NK-92 (cell line): ENCODE measurements at regions not wholly inside any gene's neighbourhood (a gene's known extent, or its start where the extent isn't known, plus 50 kb on each side); places are given as distances from the start of the nearest gene placed in this dataset.
"Not testable (repeated sequence)": the region's sequence is repeated elsewhere in the genome, so short reads cannot be mapped to it uniquely, and the experiment has no call there.

Source experiments
- DNase-seq: peaks from one replicate; lab custom pipeline; 2025; ENCODE audit not compliant: unreplicated experiment; lab: John Stamatoyannopoulos, UW

- DNase-seq, result no peak
Measured at GRCh38 chr10:52477305-52477704, 163.2 kb downstream of the DKK1 start.

GRCh38 chr10:52479567-52479966 is 165.5 kb downstream of the DKK1 start:
- no peak for DNase-seq

DNA sequence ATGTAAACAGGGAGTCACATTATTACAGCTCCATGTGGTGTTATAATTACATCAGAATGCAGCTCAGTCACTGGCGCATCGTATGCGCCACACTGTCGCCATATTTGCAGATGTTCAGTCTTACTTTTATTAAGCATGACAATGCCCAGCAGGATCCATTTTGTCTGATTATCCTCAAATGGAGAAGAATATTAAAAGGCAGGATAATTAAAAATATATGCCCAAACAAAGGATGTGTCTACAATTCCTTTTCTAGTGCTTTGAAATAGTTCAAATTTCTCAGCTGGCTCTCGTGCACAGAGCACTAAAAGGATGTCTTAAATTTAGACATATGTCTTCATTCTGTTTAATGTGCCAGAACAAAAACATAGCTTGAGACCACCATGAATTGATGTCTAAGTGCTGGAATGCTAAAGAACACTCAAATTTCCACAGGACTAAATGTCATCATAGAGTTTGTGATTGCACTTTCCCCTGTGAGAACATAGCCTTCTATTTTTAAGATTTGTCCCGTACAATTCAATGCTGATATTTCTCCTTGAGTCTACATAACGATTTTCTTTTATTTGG is 168.0 kb downstream of the DKK1 start:
- DNase-seq, result no peak

GRCh38 chr10:52483587-52483986 is 169.5 kb downstream of the DKK1 start:
- DNase-seq, result no peak

- no peak for DNase-seq
Measured at GRCh38 chr10:52484206-52485065, 170.4 kb downstream of the DKK1 start.

GRCh38 chr10:52485462-52485861 is 171.4 kb downstream of the DKK1 start:
- DNase-seq, result no peak

GRCh38 chr10:52486840-52487611 is 172.9 kb downstream of the DKK1 start:
- no peak for DNase-seq

DNA sequence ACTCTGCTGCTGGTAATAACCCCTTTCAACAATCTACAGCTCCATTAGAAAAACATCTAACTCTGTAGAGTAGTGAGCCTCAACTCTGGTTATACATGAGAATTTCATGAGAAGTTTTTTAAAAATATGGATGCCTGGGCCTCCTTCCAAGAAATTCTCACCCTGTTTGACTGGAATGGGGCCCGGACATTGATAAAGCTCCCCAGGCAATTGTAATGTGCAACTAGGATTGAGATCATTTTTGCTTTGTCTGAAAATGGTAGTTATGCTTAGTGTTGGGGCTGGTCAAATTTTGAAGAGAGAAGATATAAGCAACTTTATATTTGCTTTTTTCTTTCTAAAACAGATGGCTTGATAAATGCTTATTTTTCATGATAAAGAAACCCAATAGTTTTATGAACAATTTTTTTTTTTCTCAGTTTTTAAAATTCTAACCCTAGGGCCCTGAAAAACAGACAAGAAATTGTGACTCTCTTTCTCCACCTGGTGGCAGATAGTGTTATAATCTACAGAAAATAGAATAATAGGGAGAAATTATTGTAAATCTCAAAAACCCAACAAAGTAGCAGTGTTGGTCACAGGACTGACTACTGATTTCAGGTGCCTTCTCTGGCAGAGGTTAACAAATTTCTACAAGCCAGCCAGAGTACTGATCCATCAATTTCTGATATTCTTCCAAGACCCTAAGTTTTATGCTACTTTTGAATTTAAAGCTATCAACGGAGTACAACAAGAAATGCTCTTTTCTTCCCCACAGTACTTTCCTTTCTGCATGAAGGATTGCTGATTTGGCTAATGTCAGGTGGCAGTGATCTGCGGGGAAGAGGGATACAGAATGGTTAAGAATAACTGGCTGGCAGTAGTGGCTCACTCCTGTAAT is 174.8 kb downstream of the DKK1 start:
- DNase-seq, result no peak

- DNase-seq, result no peak
Measured at GRCh38 chr10:52491246-52491995, 177.3 kb downstream of the DKK1 start.

GRCh38 chr10:52499281-52499680 is 185.2 kb downstream of the DKK1 start:
- no peak for DNase-seq

DNA sequence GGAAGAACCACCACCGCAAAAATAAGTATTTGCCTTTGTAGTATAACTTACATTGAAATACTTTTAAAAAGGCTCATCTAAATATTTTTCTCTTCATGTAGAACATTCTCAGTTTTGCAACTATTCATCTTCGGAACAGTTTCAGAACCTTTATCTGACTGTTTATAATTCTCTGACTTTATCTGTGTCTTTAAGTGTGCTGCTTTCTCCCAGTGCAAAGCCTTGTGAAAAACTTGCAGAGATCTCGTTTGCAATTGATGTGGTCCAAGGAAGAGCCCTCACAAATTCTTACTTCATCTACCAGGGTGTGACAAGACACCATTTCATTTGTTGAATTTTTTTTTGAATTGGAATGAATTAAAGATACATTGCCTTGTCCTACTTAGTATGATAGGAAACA is 186.4 kb downstream of the DKK1 start:
- no peak for DNase-seq

DNA sequence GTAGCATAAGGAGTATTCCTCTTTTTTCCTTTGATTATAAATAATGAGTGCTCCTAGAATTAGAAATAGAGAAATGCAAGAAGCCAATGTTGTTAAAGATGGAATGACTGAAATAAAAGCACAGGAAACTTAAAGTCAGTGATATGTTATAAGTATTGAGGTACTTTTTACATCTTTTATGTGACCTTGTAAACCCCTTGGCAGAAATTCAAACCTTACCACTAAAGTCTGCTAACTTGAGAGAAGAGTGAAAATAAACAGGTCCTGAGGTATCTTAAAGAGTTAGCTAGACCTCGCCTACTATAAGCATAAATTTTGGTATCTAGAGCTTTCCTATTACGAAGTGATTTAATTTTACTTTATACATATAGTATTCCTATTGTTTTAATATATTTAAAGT is 188.2 kb downstream of the DKK1 start:
- no peak for DNase-seq

GRCh38 chr10:52505341-52505740 is 191.3 kb downstream of the DKK1 start:
- not testable (repeated sequence) for DNase-seq

DNA sequence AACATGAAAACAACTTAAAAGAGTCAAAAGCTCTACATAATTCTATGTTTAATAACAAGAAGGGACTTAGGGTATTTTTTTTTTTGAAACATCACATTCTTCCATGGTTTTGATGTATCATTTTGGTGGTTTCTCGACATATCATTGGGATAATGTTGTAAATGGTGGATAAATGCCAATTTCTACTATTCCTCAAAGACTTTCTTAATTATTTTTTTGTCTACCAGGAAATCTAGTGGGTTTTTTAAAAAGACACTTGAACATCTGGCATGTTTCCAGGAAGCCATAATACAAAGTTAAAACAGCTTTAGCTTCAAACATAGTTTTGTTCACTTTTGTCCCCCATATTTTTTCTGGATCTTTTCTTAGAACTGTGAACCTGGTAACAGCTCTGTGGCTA is 200.4 kb downstream of the DKK1 start:
- no peak for DNase-seq

- no peak for DNase-seq
Measured at GRCh38 chr10:52517012-52517411, 202.9 kb downstream of the DKK1 start.

- no peak for DNase-seq
Measured at GRCh38 chr10:52523696-52524095, 209.6 kb downstream of the DKK1 start.

- no peak for DNase-seq
Measured at GRCh38 chr10:52525761-52526160, 211.7 kb downstream of the DKK1 start.

GRCh38 chr10:52526251-52526823 is 212.3 kb downstream of the DKK1 start:
- DNase-seq, result no peak

DNA sequence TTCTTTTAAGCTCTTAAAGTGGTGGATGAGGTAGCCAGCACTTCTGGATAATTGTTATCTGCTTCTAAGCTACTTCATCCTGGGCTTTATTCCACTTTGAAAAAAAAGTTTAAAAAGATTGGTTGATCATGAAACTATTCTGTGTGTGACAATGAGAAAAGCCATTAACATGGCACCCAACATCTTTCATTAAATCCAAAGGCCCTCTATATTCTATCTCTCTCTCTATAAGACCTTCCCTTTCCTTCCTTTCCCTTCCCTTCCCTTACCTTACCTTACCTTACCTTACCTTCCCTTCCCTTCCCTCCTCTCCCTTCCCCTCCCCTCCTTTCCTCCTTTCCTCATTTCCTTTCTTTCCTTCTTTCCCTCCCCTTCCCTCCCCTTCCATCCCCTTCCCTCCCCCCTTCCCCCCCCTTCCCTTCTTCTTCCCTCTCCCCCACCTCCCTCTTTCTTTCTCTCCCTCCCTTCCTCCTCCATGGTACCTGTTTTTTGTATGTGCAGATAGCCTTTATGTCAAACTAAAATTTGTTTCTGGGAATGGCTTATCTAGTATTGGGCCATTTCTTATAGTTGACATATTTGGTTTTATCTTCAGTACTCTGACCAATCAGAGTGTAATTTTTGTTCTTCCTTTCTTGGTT is 218.7 kb downstream of the DKK1 start:
- no peak for DNase-seq
